ENCODE measurements at regions not wholly inside any gene's neighbourhood (a gene's known extent, or its start where the extent isn't known, plus 50 kb on each side); places are given as distances from the start of the nearest gene placed in this dataset.
"Not testable (repeated sequence)": the region's sequence is repeated elsewhere in the genome, so short reads cannot be mapped to it uniquely, and the experiment has no call there.

GRCh38 chr4:178165251-178165950, 723.2 kb upstream of the AGA start:
- DNase-seq (ENCODE audit: low read depth), result no peak

- no peak for DNase-seq (ENCODE audit: low read depth)
Measured at GRCh38 chr4:178165951-178166308, 723.7 kb upstream of the AGA start.

- DNase-seq (ENCODE audit: low read depth), result no peak
Measured at GRCh38 chr4:178173771-178174170, 731.5 kb upstream of the AGA start.

GRCh38 chr4:178174756-178175155, 732.5 kb upstream of the AGA start:
- no peak for DNase-seq (ENCODE audit: low read depth)

- DNase-seq (ENCODE audit: low read depth), result no peak
Measured at GRCh38 chr4:178185517-178185916, 743.3 kb upstream of the AGA start.

- no peak for DNase-seq (ENCODE audit: low read depth)
Measured at GRCh38 chr4:178192611-178193010, 750.4 kb upstream of the AGA start.

GRCh38 chr4:178196751-178197374, 754.6 kb upstream of the AGA start:
- DNase-seq (ENCODE audit: low read depth), result no peak

- no peak for DNase-seq (ENCODE audit: low read depth)
Measured at GRCh38 chr4:178198691-178199090, 756.5 kb upstream of the AGA start.

GRCh38 chr4:178202422-178202821, 760.2 kb upstream of the AGA start:
- no peak for DNase-seq (ENCODE audit: low read depth)

GRCh38 chr4:178205826-178206225, 763.6 kb upstream of the AGA start:
- no peak for DNase-seq (ENCODE audit: low read depth)

- no peak for DNase-seq (ENCODE audit: low read depth)
Measured at GRCh38 chr4:178215309-178215708, 773.1 kb upstream of the AGA start.

GRCh38 chr4:178215763-178216162, 773.5 kb upstream of the AGA start:
- DNase-seq (ENCODE audit: low read depth), result no peak

GRCh38 chr4:178226421-178226820, 784.2 kb upstream of the AGA start:
- DNase-seq (ENCODE audit: low read depth), result not testable (repeated sequence)

GRCh38 chr4:178233906-178234305, 791.7 kb upstream of the AGA start:
- no peak for DNase-seq (ENCODE audit: low read depth)

- DNase-seq (ENCODE audit: low read depth), result no peak
Measured at GRCh38 chr4:178240891-178241290, 798.7 kb upstream of the AGA start.

GRCh38 chr4:178241601-178242118, 799.4 kb upstream of the AGA start:
- no peak for DNase-seq (ENCODE audit: low read depth)

GRCh38 chr4:178242655-178243054, 800.4 kb upstream of the AGA start:
- DNase-seq (ENCODE audit: low read depth), result no peak

GRCh38 chr4:178244785-178245184, 802.5 kb upstream of the AGA start:
- no peak for DNase-seq (ENCODE audit: low read depth)

GRCh38 chr4:178255172-178255571, 812.9 kb upstream of the AGA start:
- no peak for DNase-seq (ENCODE audit: low read depth)

- no peak for DNase-seq (ENCODE audit: low read depth)
Measured at GRCh38 chr4:178258603-178259002, 816.4 kb upstream of the AGA start.

- DNase-seq (ENCODE audit: low read depth), result no peak
Measured at GRCh38 chr4:178259566-178259965, 817.3 kb upstream of the AGA start.

- no peak for DNase-seq (ENCODE audit: low read depth)
Measured at GRCh38 chr4:178264001-178264400, 821.8 kb upstream of the AGA start.

GRCh38 chr4:178271386-178271785, 829.1 kb upstream of the AGA start:
- no peak for DNase-seq (ENCODE audit: low read depth)

- no peak for DNase-seq (ENCODE audit: low read depth)
Measured at GRCh38 chr4:178273168-178273567, 830.9 kb upstream of the AGA start.

All from HS-27A (cell line).